HT-29 (cell line): ENCODE measurements at regions not wholly inside any gene's neighbourhood (a gene's known extent, or its start where the extent isn't known, plus 50 kb on each side); places are given as distances from the start of the nearest gene placed in this dataset.

Experiments used
- DNase-seq: peaks from one replicate; pipeline ENCODE4 v3.0.0-alpha.2; 2015; ENCODE audit warnings: low spot score

DNA sequence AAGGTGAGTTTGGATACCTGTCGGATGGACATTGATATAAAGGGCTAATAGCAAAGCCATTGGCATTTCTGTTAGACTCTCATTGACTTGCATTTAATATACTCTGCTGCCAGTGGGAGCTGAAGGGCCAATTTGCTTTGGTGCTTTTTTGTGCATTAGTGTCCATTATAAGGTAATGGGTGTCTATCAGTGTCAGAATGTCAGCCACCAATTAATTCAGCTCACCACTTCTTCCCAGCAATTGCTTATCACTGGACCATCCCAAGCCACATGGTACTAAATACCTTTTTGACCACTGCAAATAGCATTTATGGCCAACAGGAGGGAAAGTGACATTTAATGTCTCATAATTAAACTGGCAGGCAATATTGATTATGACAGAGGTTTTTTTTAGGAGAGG is 317.8 kb downstream of the TEX29 start:
- DNase-seq: no peak

- DNase-seq: no peak
Observed at GRCh38 chr13:111639196-111639705, 318.8 kb downstream of the TEX29 start.

DNA sequence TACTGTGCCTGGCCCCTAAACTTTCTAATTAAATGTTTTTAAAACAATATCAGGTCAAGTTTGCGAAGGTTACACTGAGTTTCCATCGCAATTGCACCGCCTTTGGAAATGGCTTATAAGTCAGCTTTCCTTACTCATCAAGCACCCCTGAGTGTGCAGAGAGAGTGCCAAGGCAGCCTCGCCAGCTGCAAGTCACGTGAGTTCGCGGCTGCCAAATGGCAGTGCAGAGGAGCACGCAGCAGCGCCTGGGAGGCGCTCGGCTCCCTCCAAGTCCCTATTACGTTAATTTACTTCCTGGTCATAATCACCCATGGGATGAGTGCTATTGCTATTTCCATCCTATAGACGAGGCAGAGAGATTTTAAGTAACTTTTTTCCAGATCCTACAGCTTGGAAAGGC is 319.6 kb downstream of the TEX29 start:
- DNase-seq: no peak

DNA sequence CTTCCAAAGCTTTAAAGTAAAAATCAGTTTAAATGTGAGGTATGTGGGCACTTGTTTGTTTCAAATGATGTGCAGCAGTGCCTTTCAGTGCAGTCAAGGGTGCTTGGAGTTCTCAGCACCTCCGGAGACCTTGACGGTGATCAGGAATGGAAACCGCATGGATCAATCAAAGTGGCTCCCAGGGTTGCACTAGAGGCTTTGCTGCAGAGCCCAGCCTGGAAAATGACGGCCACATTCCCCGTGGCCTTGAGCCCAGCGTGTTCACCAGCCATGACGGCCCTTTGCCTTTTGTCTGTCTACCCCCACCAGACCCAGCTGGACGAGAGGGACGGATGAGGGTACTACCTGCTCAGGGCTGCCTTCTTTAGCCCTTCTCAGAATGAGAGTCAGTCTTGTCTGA is 320.0 kb downstream of the TEX29 start:
- DNase-seq: no peak

DNA sequence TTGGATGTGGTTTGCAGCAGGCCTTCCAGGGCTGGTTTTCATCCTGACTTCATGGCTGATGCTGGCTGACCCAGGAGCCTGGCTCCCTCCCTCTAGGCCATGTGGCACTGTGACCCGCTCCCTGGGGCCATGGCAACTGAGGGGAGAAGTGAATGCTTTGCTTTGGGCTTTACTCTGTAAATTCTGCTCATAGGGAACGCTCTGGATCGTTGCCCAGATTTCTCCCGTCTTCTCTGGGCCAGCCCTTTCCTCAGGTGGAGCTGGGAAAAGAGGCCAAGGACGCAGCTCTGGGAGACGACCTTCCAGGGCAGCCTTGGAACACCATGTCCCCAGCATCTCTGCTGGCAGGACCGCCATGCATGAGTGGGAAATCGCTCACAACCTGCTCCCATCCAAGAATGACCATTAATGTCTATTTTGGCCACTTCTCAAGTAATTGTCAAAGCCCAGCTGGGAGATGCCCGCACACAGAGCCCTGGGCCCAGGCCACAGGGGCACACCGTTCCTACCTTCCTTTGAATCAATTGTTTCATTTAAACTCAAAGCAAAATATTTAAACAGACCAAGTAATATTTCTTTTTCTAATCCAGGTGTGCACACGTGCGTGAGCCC is 321.8 kb downstream of the TEX29 start:
- DNase-seq: no peak

- no peak for DNase-seq
Observed at GRCh38 chr13:111644750-111645149, 324.3 kb downstream of the TEX29 start.

DNA sequence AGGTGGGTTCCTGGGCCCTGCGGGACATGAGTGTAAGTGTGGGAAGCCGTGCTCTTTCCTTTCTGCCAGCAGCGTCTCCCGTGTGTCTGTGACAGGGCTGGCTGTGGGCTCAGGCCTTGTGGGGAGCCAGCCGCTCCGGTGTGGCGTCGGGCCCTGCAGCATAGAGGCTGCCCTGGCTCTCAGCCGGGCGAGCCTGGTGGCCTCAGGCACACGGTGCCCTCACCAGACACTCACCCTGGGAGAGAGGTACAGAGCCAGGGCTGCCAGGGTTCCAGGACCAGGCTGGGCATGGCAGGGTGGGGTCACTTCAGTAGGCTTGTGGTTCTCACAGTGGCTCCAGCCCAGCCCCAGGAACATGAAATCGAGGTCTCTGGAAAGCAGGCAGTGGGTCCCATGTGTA is 324.8 kb downstream of the TEX29 start:
- no peak for DNase-seq

GRCh38 chr13:111645598-111646455 is 325.4 kb downstream of the TEX29 start:
- DNase-seq: no peak

DNA sequence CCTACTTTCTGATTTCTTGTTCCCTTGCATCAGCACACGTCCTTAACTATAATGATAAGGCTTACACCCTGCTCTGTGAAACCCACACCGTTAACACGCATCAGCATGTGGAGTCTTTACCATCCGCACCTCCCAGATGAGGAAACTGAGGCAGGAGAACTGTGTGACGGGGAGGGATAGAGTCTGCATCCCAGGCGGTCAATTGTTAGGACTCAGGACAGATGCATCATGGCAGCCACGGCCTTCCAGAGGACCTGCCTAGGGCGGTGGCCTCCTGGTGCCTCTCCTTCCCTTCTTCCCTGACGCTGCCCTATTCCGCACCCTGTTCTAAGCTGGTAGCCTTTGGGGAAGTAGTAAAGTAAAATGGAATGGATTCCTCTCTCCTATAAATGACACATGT is 326.0 kb downstream of the TEX29 start:
- no peak for DNase-seq

GRCh38 chr13:111648885-111649284 is 328.4 kb downstream of the TEX29 start:
- no peak for DNase-seq

DNA sequence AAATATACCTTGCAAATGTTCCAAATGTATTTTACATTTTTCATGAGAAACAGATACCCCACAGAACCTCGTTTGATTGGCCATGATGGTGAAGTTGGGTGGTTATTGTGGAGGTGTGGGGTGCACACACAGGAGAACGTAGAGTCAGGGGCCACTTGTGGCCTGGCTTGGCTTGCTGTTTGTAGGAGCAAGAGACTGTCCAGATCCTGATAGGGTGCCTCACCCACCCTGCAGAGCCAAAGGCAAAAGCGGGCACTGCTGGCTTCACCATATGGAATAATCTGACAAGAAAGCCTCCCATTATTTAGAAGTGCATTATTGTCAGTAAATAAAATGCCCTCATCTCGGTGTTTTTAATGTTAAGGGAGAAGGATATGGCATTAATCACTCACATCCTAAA is 330.2 kb downstream of the TEX29 start:
- no peak for DNase-seq

GRCh38 chr13:111652676-111653075 is 332.2 kb downstream of the TEX29 start:
- DNase-seq: no peak

DNA sequence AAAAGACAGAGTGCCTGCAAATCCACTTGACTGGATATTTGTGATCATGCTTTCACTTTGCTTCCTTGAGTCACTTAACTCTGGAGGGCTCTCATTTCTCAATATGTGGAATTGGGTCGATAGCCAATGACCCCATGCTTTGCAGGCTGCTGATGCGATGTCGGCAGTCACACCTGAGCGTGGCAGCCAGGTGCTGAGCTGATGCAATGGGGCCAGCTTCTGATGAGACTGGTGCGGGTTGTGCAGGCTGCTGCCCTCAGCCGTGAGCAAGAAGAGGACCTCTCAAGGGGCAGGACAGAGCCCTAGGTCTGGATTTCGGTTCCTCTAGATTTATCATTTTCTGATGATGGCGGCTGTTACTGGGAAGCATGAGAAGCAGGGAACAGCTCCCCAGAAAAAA is 334.1 kb downstream of the TEX29 start:
- no peak for DNase-seq

DNA sequence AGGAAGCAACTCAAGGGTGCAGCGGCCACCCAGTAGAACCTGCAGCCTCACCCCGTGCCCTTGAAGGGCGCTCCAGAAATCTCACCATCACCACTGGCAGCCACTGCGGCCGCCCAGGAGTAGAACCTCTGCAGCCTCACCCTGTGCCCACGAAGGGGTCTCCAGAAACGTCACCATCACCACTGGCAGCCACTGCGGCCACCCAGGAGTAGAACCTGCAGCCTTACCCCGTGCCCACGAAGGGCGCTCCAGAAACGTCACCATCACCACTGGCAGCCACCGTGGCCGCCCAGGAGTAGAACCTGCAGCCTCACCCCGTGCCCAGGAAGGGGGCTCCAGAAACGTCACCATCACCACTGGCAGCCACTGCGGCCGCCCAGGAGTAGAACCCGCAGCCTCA is 336.0 kb downstream of the TEX29 start:
- no peak for DNase-seq

DNA sequence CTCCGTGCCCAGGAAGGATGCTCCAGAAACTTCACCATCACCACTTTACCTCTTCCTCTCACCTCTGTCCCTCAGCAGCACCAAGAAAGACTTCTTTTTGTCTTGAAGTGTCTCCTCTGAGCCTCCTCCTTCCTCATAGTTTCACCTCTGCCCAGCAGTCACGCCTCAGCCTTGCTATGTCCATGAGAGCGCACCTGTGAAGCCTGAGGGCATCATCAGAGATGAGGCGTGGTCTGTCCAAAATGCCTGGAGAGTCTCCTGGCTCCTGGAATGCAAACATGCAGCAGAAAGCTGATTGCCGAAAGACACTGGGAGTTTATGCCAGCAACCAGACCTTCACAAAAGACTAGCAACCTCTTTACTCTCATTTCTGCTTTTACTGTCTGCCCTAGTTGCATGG is 336.6 kb downstream of the TEX29 start:
- DNase-seq: no peak

- DNase-seq: no peak
Observed at GRCh38 chr13:111658145-111659100, 338.0 kb downstream of the TEX29 start.

GRCh38 chr13:111659219-111659775 is 338.9 kb downstream of the TEX29 start:
- DNase-seq: no peak

GRCh38 chr13:111659842-111660241 is 339.4 kb downstream of the TEX29 start:
- no peak for DNase-seq

GRCh38 chr13:111661052-111661451 is 340.6 kb downstream of the TEX29 start:
- DNase-seq: no peak

- DNase-seq: no peak
Observed at GRCh38 chr13:111661776-111662175, 341.3 kb downstream of the TEX29 start.

DNA sequence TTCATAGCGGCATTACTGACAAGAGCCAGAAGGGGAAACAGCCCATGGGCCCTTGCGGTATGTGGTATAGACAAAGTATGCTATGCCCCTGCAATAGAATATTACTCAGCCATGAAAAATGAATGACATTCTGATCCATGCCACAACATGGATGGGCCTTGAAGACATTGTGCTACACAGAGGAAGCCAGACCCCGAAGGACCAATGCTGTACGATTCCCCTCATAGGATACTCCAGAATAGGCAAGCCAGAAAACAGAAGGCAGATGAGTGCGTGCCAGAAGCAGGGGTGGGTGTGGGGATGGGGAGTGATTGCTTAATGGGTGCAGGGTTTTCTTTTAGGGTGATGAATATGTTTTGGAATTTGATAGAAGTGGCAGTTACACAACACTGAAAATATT is 342.0 kb downstream of the TEX29 start:
- no peak for DNase-seq

- no peak for DNase-seq
Observed at GRCh38 chr13:111662895-111663294, 342.5 kb downstream of the TEX29 start.
